COLO668 (cell line): ENCODE measurements at regions not wholly inside any gene's neighbourhood (a gene's known extent, or its start where the extent isn't known, plus 50 kb on each side); places are given as distances from the start of the nearest gene placed in this dataset.

Experiments used
- DNase-seq: peaks from one replicate; lab custom pipeline; 2025; ENCODE audit not compliant: unreplicated experiment; lab: John Stamatoyannopoulos, UW

DNA sequence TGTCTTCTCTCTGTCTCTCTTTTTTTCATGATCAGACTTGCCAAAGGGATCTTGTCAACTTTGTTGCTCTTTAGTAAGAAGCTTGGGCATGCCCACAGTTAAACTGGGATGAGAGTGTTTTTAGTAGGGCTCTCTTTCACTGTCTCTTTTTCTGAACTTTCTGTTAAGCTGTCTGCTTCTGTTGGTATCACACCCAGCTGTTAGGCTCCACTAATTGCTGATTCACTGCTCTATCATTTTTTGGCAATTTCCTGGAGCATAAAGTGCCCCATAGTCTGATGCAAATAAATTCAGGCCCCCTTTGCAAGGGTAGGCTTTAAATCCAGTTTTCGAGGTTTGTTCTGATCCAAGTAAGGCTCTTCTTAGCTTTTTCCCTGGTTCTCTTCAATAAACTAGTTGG lies 360.4 kb upstream of the ADAMTS9 start:
- no peak for DNase-seq

DNA sequence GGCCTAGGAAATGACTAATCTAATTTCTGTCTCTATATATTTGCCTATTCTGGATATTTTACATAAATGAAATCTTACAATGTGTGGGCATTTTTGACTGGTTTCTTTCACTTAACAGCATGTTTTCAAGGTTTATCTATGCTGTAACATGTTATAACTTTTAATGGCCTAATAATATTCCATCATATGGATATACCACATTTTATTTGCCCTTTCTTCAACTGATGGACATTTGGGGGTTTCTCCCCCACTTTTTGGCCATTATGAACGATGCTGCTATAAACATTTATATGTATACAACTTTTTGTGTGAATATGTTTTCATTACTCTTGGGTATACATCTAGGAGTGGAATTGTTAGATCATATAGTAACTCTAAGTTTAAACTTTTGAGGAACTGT lies 357.3 kb upstream of the ADAMTS9 start:
- DNase-seq = no peak

DNA sequence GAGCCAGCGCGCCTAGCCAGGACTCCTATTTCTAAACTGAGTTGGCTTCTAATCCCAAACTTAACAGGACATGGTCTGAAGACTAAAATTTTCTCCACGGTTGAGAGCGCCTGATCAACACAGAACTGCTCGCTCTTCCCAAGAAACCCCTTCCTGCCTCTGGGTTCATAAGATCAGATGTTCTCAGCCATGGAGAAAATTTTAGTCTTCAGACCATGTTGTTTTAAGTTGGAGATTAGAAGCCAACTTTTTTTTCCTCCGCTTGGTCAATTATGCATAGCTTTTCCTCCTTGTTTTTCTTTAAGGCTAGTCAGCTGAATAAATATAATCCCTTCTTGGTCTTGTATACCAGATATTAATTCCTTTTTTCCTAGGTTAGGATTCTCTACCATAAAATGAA lies 356.6 kb upstream of the ADAMTS9 start:
- no peak for DNase-seq

GRCh38 chr3:65042675-65043074 lies 354.9 kb upstream of the ADAMTS9 start:
- no peak for DNase-seq

GRCh38 chr3:65039754-65040210 lies 352.0 kb upstream of the ADAMTS9 start:
- DNase-seq = no peak

GRCh38 chr3:65037861-65038260 lies 350.1 kb upstream of the ADAMTS9 start:
- no peak for DNase-seq

GRCh38 chr3:65035246-65035645 lies 347.4 kb upstream of the ADAMTS9 start:
- no peak for DNase-seq

- no peak for DNase-seq
Measured at GRCh38 chr3:65033576-65033975, 345.8 kb upstream of the ADAMTS9 start.

DNA sequence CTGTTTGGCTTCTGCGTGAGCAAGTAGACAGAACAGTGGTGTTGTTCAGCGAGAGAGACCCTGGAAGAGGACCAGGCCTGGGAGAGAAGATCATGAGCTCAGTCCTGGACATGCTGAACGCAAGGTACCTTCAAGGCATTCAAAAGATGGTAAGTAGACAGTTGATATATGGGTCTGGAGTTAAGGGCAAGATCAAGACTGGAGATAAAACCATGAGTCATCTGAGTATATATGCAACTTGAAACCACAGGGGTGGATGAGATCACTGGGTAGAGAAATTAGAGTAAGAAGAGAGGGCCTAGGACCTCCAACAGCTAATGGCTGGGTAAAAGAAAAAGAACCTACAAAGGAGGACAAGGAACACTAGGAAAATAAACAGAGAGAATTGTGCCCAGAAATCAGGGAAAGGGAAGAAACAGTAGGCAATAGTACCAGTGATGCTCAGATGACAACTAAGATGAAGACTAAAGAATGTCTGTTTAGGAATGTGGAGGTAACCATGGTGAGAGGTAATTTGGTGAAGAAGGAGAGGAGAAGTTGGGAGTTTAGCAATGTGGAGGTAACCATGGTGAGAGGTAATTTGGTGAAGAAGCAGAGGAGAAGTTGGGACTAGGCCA lies 343.2 kb upstream of the ADAMTS9 start:
- DNase-seq = no peak

- no peak for DNase-seq
Measured at GRCh38 chr3:65030014-65030627, 342.3 kb upstream of the ADAMTS9 start.

DNA sequence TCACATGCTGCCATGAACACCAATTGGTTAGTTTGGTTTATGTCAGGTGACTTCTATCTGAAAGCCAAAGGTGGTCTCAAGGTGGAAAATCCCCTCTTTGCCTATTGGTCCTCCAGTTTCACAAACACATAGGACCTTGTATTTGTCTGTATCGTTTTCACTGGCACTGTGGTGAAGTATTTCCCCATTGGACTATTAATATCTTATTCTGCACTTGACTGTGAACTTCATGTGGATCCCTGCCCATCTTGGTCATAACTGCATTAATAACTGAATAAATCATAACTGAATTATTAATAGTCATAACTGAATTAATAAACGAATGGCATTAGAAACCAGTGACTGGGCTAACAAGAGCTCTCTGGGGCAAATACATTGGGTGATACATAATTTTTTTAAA lies 341.3 kb upstream of the ADAMTS9 start:
- DNase-seq = no peak

DNA sequence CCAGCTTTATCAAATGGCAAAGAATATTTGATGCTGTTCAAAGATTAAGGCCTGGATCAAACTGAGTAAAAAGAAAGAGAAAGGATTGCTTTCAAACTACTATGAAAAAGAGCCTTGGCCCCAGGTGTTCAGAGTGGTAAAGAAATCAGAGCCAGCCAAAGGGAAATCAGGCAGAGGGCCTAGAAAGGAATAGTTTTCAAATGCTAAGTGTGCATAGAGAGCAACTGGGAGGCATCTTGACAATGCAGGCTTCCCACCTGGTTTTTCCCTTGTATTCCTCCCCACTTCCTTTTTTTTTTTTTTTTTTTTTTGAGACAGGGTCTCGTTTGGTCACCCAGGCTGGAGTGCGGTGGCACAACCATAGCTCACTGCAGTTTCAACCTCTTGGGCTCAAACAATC lies 340.2 kb upstream of the ADAMTS9 start:
- no peak for DNase-seq

DNA sequence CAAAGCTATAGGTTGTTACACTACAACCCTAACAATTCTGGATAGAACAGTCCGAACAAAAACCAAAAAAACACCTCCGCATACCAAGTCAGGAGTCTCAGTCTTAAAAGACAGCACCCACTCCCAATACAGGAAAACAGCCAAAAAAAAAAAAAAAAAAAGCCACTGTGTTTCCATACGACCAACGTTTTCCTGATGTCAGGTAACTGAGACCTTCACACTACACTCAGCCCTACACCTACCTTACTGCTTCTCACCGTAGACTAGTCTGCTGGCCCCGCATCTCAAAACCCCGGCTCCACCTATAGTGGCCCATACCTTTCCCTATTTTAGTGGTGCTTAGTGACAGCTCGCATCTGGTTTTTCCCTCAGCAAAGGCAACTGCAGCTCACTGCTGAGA lies 339.5 kb upstream of the ADAMTS9 start:
- no peak for DNase-seq

DNA sequence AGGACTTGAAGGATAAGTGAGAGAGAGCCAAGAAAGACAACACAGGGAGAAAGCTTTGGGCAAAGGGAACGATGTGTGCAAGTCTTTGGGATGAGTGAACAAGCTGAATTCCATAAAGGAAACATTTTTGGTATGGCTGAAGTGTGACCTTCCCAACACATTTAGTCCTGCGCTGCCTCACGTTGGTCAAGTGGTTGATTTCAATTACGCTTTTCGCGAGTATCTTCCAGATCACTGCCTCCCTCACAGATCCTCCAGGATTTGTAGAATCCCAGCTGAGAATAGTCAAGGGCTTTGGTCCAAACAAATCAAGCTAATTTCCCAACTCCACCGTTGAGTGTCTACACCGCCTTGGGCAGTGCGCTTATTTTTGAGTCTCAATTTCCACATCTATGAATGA lies 338.4 kb upstream of the ADAMTS9 start:
- no peak for DNase-seq

GRCh38 chr3:65024148-65024547 lies 336.3 kb upstream of the ADAMTS9 start:
- DNase-seq = no peak

GRCh38 chr3:65020281-65021160 lies 332.7 kb upstream of the ADAMTS9 start:
- no peak for DNase-seq

DNA sequence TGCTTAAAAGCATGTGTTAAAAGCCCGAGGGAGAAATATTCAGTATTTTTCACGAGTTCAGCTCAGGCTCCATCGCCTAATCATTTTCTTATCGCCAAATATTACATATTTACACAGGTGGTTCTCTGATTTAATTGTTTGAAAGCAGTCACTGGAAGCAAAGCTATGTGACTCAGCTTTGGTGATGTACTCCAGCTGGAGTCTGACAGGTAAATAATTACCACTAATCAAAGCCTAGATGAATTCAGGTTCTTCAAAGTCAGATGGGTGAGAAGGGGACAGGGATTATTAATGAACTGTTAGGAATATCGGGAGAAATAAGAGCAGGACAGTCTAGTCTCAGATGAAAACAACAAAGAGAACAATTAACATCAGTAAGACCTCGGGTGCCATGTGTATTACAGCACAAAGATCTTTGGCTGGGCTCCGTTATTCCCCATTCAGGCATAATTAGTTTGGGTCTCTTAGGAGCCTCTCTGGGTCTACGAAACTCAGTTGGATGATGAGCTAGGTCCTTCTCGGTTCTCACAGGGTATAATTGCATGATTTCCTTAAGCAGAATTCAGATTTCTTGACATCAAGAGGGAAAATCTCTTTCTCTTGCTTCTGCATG lies 331.7 kb upstream of the ADAMTS9 start:
- DNase-seq = peak; percentile 6

DNA sequence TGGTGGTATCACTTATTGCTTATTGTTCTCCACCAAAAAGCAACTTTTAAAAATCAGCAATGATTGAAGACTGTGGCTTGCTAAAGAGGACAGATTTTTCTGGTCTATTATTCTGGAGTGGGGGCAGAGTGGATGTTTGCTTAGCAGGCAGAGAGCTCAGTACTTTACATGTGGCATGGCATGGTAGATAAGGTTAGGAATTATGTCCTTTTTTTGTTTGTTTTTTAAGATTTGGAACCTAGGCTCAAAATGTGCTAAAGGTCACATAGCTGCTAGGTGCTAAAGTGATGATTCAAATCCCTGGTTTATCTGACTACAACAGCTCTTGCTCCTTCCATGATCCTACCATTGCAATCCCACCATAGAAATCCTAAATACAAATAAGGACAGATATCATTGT lies 331.0 kb upstream of the ADAMTS9 start:
- no peak for DNase-seq

DNA sequence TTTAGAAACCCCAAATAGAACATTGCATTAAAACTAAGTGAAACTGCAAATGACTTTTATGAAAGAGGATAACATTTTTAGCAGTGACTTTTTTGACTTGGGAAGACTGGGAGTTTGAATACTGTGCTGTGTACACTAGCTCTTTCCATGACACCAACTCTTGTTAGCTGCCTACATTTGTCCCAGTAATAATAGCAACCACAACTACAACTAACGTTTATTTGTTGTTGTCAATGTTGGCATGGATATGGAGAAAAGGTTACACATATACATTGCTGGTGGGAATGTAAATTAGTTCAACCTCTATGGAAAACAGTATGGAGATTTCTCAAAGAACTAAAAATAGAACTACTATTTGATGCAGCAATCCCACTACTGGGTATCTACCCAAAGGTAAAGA lies 329.6 kb upstream of the ADAMTS9 start:
- no peak for DNase-seq

- DNase-seq = no peak
Measured at GRCh38 chr3:65015711-65016110, 327.9 kb upstream of the ADAMTS9 start.

GRCh38 chr3:65013053-65013452 lies 325.3 kb upstream of the ADAMTS9 start:
- no peak for DNase-seq

- DNase-seq = no peak
Measured at GRCh38 chr3:65006300-65006739, 318.5 kb upstream of the ADAMTS9 start.
